AML-193 (cell line): ENCODE measurements at regions not wholly inside any gene's neighbourhood (a gene's known extent, or its start where the extent isn't known, plus 50 kb on each side); places are given as distances from the start of the nearest gene placed in this dataset.

Source experiments
- DNase-seq, 2 experiments: peaks; one replicate each; lab custom pipeline; 2025; lab: John Stamatoyannopoulos, UW

DNA sequence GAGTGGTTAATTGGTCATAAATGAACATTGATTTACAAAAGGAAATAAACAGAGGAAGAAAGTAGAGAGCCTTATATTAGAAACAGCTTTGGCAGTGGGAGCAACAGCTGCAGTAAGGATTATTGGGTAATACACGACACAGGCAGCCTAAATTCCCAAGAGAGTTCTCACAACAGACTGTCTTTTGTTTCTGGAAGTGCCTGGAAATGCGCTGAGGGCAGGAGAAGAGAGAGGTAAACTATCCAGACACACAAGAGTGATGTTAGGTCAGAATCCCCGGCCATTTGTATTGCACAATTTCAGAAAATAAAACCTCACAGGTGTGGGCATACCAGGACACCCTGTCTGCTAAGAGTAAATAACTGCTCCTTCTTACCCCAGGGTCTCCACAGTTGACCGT, 450.4 kb upstream of the CTNND2 start:
- DNase-seq: no peak

DNA sequence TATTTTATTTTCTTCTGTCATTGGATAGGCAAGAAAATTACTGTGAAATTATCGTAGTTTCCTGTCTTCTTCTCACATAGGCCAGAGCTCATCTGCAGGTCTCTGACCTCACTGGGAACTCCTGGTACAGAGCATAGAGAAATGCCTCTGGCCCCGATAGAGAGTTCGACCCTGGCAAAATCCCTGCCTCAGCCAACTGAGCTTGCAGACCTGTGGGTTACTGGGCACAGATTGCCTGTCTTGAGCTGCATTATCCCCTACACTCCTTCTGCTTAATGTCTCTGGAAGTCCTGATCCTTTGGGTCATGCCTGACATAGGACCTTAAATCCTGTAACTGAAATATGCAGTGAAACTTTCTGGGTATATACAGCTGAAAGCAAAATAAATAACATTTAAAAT, 439.3 kb upstream of the CTNND2 start:
- DNase-seq: no peak

- DNase-seq: no peak
Observed at GRCh38 chr5:12335938-12336337, 431.7 kb upstream of the CTNND2 start.

GRCh38 chr5:12332480-12332879, 428.2 kb upstream of the CTNND2 start:
- DNase-seq: no peak

DNA sequence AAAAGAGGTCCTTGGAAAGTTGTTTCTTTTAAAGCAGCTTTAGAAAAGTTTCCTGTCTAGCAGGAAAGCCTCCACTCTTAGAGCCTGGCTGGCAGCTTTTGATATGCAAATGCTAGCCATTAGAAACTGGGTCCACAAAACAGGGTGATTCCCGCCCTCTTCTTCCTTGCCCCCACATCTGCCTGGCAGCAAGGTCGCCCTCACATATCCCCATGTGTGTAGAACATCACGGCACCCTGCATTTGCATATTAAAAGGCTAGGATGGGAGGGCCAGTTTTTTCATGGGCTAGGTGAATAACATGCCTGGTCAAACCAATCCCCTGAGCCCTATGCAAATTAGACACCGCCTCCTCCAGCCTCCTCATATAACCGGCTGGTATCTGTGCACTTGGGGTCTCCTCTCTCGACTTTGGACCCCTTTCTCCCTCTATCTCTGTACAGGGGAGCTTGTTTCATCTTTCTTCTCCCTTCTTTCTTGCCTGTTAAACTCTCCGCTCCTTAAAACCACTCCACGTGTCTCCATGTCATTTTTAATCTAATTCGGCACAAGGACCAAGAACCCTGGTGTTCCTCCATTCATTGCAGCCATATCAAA, 426.8 kb upstream of the CTNND2 start:
- no peak for DNase-seq

DNA sequence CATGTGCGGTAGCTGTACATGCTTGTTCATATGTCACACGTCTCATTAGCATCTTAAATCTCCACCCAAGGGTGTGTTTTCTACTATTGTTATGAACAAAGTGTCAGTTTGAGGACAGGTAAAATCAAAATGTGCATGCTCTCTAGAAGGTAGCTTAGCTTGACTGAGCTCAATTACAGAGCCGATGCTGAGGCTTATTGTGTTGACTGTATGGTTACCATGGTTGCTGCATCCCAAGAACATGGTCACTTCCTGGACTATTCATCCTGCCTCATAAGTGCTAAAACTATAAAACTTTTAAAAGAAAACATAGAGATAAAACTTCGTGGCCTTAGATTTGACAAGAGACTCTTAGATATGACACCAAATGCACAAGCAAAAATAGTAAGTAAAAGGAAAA, 426.1 kb upstream of the CTNND2 start:
- DNase-seq: no peak

DNA sequence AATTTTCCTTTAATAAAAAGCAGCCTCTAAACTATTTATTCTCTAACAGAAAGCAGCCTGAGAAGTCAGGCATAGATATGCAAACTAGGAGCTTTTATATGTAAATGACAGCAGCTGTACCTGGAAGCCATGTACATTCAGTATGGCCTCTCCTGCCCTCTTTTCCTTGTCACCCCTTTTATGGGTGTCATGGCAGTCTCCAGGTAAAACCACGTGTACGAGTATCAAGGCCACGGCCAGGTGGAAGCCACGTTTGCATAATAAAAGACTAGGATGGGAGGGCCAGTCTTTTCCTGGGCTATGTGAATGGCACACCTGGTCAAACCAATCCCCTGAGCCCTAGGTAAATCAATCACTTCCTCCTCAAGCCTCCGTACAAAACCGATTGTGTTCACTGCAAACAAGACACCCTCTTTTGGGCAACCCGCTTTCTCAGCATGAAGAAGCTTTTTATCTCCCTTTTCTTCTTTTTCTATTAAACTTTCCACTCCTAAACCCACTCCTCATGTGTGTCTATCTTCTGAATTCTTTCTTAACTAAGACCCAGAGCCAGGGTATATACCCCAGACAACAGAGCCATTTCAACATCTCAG, 419.5 kb upstream of the CTNND2 start:
- DNase-seq: no peak

GRCh38 chr5:12322042-12322441, 417.8 kb upstream of the CTNND2 start:
- DNase-seq: no peak

DNA sequence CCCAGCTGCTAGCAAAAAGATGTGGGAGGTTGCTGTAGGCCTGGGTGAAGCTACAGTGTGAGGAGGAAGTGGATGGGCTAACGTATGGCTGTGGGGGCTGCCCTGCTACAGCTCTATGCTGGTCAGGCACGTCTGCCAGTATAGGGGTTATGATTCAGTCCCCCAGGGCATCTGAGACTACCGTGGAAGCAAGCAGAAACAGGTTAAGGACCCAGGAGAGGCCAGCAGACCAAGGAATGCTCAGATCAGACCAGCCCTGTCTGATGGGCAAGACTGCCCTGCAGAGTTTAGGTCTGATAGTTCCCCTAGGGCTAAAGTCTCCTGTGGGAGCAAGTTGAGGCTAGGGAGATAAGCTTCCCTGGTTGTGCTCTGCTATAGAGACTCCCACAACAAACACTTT, 416.1 kb upstream of the CTNND2 start:
- DNase-seq: no peak

DNA sequence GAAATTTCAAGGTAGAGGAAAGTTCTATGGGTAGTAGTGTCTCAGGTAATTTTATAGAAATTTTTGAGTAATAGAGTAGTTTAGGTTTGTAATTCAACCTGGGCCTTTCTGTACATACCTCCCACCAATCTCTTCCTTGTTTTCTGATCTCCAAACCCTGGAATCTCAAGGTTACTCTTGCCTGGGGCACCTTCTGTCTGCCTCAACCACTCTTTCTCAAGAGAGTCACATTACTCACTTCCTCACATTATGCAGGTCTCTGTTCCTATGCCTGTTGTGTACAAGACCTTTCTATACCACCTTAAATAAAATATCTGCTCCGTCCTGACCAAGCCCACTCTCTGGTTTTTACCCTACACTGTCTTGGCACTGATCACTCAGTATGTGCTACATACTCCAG, 412.6 kb upstream of the CTNND2 start:
- no peak for DNase-seq

DNA sequence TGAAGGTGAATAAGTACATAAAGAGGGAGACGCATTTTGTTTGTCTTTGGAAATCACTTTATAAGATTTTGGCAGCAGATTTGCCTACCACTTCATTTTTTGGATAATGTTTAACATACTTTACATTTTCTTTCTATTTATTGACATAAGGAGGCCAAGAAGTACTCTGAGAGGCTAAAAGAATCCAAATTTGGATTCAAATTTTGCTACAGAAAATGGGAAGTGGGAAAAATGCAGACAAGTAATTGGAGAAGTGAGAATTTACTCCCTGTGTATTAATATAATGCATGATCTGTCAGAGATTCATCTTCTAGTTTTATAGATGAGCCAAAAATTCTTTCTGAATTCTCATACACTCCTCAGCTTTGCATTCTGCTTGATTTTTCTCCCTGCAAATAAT, 411.2 kb upstream of the CTNND2 start:
- DNase-seq: no peak

DNA sequence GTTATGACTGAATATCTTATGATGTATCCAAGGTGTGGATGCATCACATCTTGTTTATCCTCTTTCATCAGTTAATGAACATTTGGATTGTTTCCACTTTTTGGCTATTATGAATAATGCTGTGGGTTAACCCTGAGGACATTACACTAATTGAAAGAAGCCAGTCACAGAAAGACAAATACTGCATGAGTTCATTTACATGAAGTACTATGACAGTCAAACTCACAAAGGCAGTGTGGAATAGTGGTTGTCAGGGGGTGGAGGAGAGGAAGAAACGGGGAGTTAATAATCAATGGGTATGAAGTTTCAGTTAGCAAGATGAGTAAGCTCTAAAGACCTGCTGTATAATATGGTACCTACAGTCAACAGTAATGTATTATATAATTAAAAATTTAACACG, 409.4 kb upstream of the CTNND2 start:
- no peak for DNase-seq

DNA sequence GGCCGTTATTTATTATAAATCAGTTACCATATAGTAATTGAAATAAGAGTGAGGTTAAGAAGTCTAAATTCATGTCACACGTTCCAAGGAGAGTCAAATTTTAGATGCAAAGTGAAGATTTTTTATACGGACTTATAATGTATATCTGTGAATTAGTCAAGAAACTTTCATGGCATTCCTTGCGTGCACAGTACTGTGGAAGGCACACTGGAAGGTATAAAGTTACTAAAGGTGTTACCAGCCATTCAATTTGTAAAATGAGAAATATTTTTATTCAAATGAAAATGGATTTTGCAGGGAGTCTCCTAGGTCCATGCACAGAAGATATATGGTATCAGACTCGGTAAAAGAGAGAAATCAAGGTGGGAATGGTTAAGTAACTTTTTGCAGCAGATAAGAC, 408.1 kb upstream of the CTNND2 start:
- no peak for DNase-seq

DNA sequence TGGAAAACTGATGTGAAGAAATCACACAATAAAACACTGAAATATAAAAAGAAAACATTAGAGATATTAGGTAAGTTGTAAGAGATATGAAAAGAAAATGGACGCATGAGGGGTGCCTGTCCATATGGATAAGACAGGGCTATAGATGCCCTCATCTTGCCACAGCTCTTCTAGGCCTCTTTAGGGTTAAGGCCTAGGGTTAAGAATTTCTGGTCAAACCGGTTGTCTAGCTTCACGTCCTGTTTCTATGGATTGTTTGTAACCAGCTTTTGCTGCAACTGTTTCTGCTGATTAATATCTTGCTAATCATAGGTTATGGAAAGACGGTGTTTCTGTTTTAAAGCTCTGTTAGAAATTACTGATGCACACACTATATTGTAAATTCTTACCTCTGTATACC, 389.9 kb upstream of the CTNND2 start:
- no peak for DNase-seq

- peak; percentile 23 to 39 for DNase-seq
Observed at GRCh38 chr5:12292610-12293204, 388.5 kb upstream of the CTNND2 start.

- DNase-seq: no peak
Observed at GRCh38 chr5:12284604-12285003, 380.4 kb upstream of the CTNND2 start.

DNA sequence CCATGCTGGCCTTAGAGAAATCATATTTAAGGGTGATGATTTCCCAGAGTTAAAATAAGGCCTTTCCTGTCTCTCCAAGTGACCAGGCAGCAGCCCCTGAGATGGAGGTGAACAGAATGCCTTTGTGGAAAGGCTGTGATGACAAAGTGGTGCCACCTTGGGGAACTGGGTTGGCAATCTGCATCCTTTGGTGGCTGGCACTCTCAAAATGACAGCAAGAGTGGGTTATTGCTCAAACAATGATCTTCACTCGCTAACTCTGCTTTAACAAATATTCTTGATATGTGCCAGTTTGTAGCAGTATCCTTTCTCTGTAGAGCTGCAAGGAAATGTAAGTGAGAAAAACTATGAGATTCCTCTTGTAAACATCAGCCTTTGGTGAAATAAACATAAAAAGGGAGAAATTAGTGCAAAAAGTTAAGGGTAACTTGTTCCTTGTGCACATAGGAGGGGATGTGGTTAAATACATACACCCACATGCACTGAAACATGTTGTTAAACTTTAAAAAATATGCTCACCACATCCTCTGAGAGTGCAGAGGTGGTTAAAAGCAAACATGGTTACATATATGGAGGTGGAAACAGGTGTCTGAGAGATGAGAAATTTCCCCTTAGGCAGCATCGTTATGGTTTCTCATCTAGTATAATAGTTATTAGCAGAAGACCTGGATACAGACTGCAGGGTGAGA, 373.4 kb upstream of the CTNND2 start:
- no peak for DNase-seq

GRCh38 chr5:12274236-12274635, 370.0 kb upstream of the CTNND2 start:
- DNase-seq: no peak

DNA sequence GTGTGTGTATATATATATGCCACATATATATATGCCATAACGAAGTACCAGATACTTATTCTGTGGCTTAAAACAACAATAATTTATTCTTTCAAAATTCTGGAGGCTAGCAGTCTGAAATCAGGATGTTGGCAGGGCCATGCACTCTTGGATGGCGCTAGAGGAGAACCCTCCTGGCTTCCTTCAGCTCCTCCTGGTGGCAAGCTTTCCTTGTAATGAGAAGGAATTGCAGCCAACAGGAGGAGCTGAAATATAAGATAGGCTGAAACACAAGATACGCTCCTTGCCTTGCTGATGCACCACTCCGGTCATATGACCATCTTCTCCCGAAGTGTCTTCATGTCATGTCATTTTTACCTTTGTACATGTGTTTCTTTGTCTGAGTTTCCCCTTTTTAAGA, 368.1 kb upstream of the CTNND2 start:
- DNase-seq: no peak

GRCh38 chr5:12270914-12271313, 366.7 kb upstream of the CTNND2 start:
- no peak for DNase-seq

DNA sequence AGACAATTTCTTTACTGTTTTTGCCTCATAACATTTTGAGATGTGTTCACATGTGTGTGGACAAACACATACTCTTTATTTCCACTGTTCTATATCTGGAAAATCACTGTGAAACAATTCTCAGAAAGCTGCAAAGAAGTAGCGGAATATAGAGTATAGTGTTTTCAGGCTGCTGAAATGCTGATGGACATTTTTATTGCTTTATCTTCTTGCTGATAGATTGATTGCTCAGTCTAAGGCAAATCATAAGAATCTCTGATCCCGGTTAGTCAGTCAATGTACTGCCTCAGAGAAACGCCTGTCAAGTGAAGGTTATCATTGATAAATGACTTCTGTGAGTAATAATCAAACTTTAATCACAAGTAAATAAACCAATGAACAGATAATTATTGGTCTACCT, 364.9 kb upstream of the CTNND2 start:
- DNase-seq: no peak

DNA sequence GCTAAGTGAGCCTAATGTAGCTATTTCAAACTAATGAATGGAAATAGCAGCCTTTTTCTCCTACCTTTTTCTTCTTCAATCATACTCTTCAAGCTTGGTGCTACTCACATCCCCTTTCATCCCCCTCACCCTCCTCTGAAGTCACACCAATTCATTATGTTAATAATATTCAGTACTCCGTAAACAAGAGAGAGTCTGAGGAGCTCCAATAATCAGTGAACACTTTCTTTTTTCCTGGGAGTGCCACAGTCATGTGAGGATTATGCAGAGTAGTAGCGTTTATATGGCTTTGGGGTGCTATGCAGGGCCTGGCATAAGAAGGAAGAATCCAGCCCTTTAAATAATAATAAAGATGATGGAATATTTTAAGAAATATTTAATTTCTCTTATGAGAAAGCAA, 354.3 kb upstream of the CTNND2 start:
- no peak for DNase-seq

GRCh38 chr5:12250454-12250853, 346.2 kb upstream of the CTNND2 start:
- no peak for DNase-seq
